OCI-LY7 (cell line): ENCODE measurements at regions not wholly inside any gene's neighbourhood (a gene's known extent, or its start where the extent isn't known, plus 50 kb on each side); places are given as distances from the start of the nearest gene placed in this dataset.

Experiments used
- BruUV-seq: library from RNA; stranded (reverse); fragments of 400-500 nt; replicated peaks from 2 replicates; lab custom pipeline; 2021; lab: Mats Ljungman, UMichigan
- CTCF ChIA-PET: fragments of 300-600 bp; sonication (Branson Sonifier 250); formaldehyde crosslinking; loops from one replicate; lab custom pipeline; 2022; ENCODE audit warnings: antibody characterized with exemption; ENCODE audit not compliant: unreplicated experiment; lab: Charles Lee
- POLR2A ChIA-PET: fragments of 300-600 bp; sonication (Branson Sonifier 250); formaldehyde crosslinking; loops from one replicate; lab custom pipeline; 2022; ENCODE audit warnings: antibody characterized with exemption; lab: Charles Lee
- DNase-seq: peaks from one replicate; pipeline ENCODE4 v3.0.0-alpha.2; 2015; ENCODE audit warnings: low spot score
- H2AFZ ChIP-seq: fragments of 200-600 bp; sonication (generic), shearing (Covaris generic); 2 replicates; pipeline ENCODE4 v1.6.1; 2014; ENCODE audit warnings: mild to moderate bottlenecking, antibody characterized with exemption, low read length, moderate library complexity
- H3K27ac ChIP-seq: fragments of 200-600 bp; sonication (generic); 2 replicates; pipeline ENCODE4 v1.5.1; 2014; ENCODE audit warnings: mixed run types, low read depth, mild to moderate bottlenecking, moderate library complexity, low read length, inconsistent platforms; ENCODE audit not compliant: poor library complexity, severe bottlenecking
- H3K36me3 ChIP-seq: fragments of 200-600 bp; sonication (generic); 2 replicates; pipeline ENCODE4 v1.6.1; 2014; ENCODE audit warnings: mild to moderate bottlenecking, antibody characterized with exemption, low read length, moderate library complexity, mixed read lengths; ENCODE audit not compliant: insufficient read depth
- H3K4me1 ChIP-seq: fragments of 200-600 bp; sonication (generic); 2 replicates; pipeline ENCODE4 v1.5.1; 2014; ENCODE audit warnings: mild to moderate bottlenecking, low read length; ENCODE audit not compliant: insufficient read depth, poor library complexity, severe bottlenecking
- H3K4me2 ChIP-seq: fragments of 200-600 bp; sonication (generic); 2 replicates; pipeline ENCODE4 v1.6.1; 2014; ENCODE audit warnings: mild to moderate bottlenecking, low read length
- H3K4me3 ChIP-seq: fragments of 200-600 bp; sonication (generic); 2 replicates; pipeline ENCODE4 v1.5.1; 2014; ENCODE audit warnings: mild to moderate bottlenecking, low read depth, low read length; ENCODE audit not compliant: poor library complexity, severe bottlenecking
- H3K79me2 ChIP-seq: fragments of 200-600 bp; sonication (generic); 2 replicates; pipeline ENCODE4 v1.6.1; 2016; ENCODE audit warnings: low read depth, mild to moderate bottlenecking, low read length, moderate library complexity, mixed read lengths; ENCODE audit not compliant: insufficient read depth
- H3K9me2 ChIP-seq: fragments of 200-600 bp; sonication (generic); 2 replicates; pipeline ENCODE4 v1.6.1; 2016; ENCODE audit warnings: mild to moderate bottlenecking, low read length, mixed read lengths; ENCODE audit not compliant: insufficient read depth
- H3K9me3 ChIP-seq: fragments of 200-600 bp; sonication (generic); 2 replicates; pipeline ENCODE4 v1.6.1; 2014; ENCODE audit warnings: mild to moderate bottlenecking, mixed run types, low read length, mixed read lengths
- H4K20me1 ChIP-seq: fragments of 200-600 bp; sonication (generic); 2 replicates; pipeline ENCODE4 v1.6.1; 2014; ENCODE audit warnings: mild to moderate bottlenecking, antibody characterized with exemption, low read length, moderate library complexity, mixed read lengths; ENCODE audit not compliant: insufficient read depth
- CTCF ChIP-seq: fragments of 200-600 bp; sonication (generic); conservative IDR thresholded peaks from 2 replicates; pipeline ENCODE4 v1.5.1; 2014; ENCODE audit warnings: mild to moderate bottlenecking, antibody characterized with exemption, low read length, moderate library complexity, mixed read lengths
- EZH2phosphoT487 ChIP-seq: fragments of 200-600 bp; sonication (generic); IDR thresholded peaks from 2 replicates; pipeline ENCODE4 v1.6.1; 2018; ENCODE audit warnings: low read depth, borderline replicate concordance, mild to moderate bottlenecking, mixed run types, antibody characterized with exemption, low read length, moderate library complexity, mixed read lengths
- intact Hi-C: fragments of 100-400 bp; cut with micrococcal nuclease; formaldehyde crosslinking; loops from one replicate; pipeline ENCODE4 v1.10.0; 2022; ENCODE audit not compliant: unreplicated experiment

GRCh38 chr17:73821665-73822064 is 177.4 kb upstream of the SDK2 start:
- no peak overlapping the region for H3K4me2 ChIP-seq
- no peaks in the 10 kb centered on the region for H3K4me1 ChIP-seq
- ChIA-PET POLR2A (interaction anchor here (1.0 kb wide), 1 partner anchor 16 kb away, joined by 3 read pairs; no protein-coding TSS in a partner anchor), CTCF (no interaction called here)
- H2AFZ ChIP-seq: no peak overlapping the region
- intact Hi-C loops: loop anchor here (10.0 kb wide), 1 partner anchor 133 kb away; no protein-coding TSS in a partner anchor
- BruUV-seq: no TSS peak
- H3K27ac ChIP-seq: no peak overlapping the region
- no peaks in the 10 kb centered on the region for H3K36me3 ChIP-seq
- H3K9me3 ChIP-seq: no peaks in the 10 kb centered on the region
- no peak for TF ChIP-seq CTCF
- TF ChIP-seq EZH2phosphoT487: no peak
- no peak overlapping the region for H3K4me3 ChIP-seq
- no peaks in the 10 kb centered on the region for H4K20me1 ChIP-seq
- no peaks in the 10 kb centered on the region for H3K9me2 ChIP-seq
- no peak for DNase-seq
- H3K79me2 ChIP-seq: no peaks in the 10 kb centered on the region

DNA sequence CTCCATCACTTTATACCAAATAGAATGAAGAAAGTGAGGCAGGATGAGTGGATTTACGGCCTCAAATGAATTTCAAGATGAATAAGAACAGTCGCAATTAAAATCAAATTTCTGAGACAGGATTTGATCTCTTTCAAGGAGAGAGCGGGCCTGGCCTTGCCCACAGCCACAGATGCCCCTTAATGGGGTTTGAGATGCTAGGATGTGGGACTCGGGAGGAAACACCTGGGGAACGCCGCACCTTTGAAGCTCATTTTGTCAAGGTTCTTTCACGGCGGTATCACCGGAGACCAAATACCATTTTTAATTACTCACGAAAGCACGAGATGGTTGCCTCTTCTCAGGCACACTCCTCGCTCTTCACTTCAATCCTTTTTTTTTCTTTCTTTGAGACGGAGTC is 178.1 kb upstream of the SDK2 start:
- Histone ChIP-seq H3K4me3 (no peak overlapping the region), H3K9me2 (no peaks in the 10 kb centered on the region), H3K27ac (no peak overlapping the region), H3K79me2 (no peaks in the 10 kb centered on the region), H3K4me2 (no peak overlapping the region), H3K9me3 (no peaks in the 10 kb centered on the region), H4K20me1 (no peaks in the 10 kb centered on the region), H2AFZ (no peak overlapping the region), H3K4me1 (no peaks in the 10 kb centered on the region), H3K36me3 (no peaks in the 10 kb centered on the region)
- ChIA-PET CTCF (no interaction called here), POLR2A (no interaction called here)
- BruUV-seq: no TSS peak
- TF ChIP-seq CTCF (no peak), EZH2phosphoT487 (no peak)
- DNase-seq: no peak
- intact Hi-C loops: loop anchor here (10.0 kb wide), 1 partner anchor 132 kb away; no protein-coding TSS in a partner anchor

DNA sequence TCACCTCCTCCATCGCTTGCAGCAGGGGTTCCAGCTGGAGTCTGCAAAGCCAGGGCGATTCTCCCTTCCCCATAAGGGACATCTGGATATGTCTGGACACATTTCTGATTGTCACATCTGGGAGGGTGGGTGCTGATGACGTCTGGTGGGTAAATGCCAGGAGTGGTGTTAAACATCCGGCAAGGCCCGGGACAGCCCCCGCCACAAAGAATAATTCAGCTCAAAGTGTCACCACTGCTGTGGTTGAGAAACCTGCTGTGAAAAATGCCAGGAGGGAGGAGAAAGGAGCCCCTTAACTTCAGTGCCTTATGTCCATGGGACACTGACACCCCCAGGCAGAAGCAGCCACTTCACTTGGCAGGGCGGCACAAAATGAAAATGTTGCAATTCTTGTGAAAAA is 179.4 kb upstream of the SDK2 start:
- Histone ChIP-seq H3K27ac (no peak overlapping the region), H3K9me2 (no peaks in the 10 kb centered on the region), H3K4me2 (no peak overlapping the region), H3K36me3 (no peaks in the 10 kb centered on the region), H3K4me3 (no peak overlapping the region), H3K79me2 (no peaks in the 10 kb centered on the region), H3K4me1 (no peaks in the 10 kb centered on the region), H4K20me1 (no peaks in the 10 kb centered on the region), H2AFZ (no peak overlapping the region), H3K9me3 (no peaks in the 10 kb centered on the region)
- CTCF ChIA-PET: no interaction called here
- intact Hi-C loops: loop anchor here (10.0 kb wide), 1 partner anchor 131 kb away; no protein-coding TSS in a partner anchor
- POLR2A ChIA-PET: interaction anchor here (0.6 kb wide), 1 partner anchor 1041 kb away, joined by 3 read pairs; no protein-coding TSS in a partner anchor
- DNase-seq: no peak
- TF ChIP-seq CTCF (no peak), EZH2phosphoT487 (no peak)
- no TSS peak for BruUV-seq
